ENCODE measurements at regions not wholly inside any gene's neighbourhood (a gene's known extent, or its start where the extent isn't known, plus 50 kb on each side); places are given as distances from the start of the nearest gene placed in this dataset.
"Not testable (repeated sequence)": the region's sequence is repeated elsewhere in the genome, so short reads cannot be mapped to it uniquely, and the experiment has no call there.

- Histone ChIP-seq H3K27ac (replicated peaks) (no peak overlapping the region), H3K27me3 (ENCODE audit: low read depth) (no peaks in the 10 kb centered on the region), H3K9me3 (replicated peaks) (peaks cover 58% of the 10 kb centered on the region), H3K36me3 (no peaks in the 10 kb centered on the region), H3K4me3 (no peak overlapping the region), H3K4me1 (no peaks in the 10 kb centered on the region)
- no peak for DNase-seq
- no peak for TF ChIP-seq CTCF (IDR thresholded peaks at IDR 0.05; ENCODE audit: borderline replicate concordance)
- intact Hi-C loops (cut with micrococcal nuclease) = no loop called here
Observed at GRCh38 chr5:97570242-97570641, 387.2 kb upstream of the RIOK2 start.

GRCh38 chr5:97575322-97575721 lies 392.3 kb upstream of the RIOK2 start:
- Histone ChIP-seq H3K27ac (replicated peaks) (no peak overlapping the region), H3K4me3 (no peak overlapping the region), H3K36me3 (no peaks in the 10 kb centered on the region), H3K27me3 (ENCODE audit: low read depth) (no peaks in the 10 kb centered on the region), H3K9me3 (replicated peaks) (peaks cover 23% of the 10 kb centered on the region), H3K4me1 (no peaks in the 10 kb centered on the region)
- TF ChIP-seq CTCF (IDR thresholded peaks at IDR 0.05; ENCODE audit: borderline replicate concordance) = no peak
- intact Hi-C loops (cut with micrococcal nuclease) = no loop called here
- DNase-seq = no peak

- H3K36me3 ChIP-seq = no peaks in the 10 kb centered on the region
- no peaks in the 10 kb centered on the region for H3K27me3 ChIP-seq (ENCODE audit: low read depth)
- no peaks in the 10 kb centered on the region for H3K4me1 ChIP-seq
- peaks cover 7% of the 10 kb centered on the region for H3K9me3 ChIP-seq (replicated peaks)
- no peak overlapping the region for H3K4me3 ChIP-seq
- H3K27ac ChIP-seq (replicated peaks) = no peak overlapping the region
- TF ChIP-seq CTCF (IDR thresholded peaks at IDR 0.05; ENCODE audit: borderline replicate concordance) = no peak
- no peak for DNase-seq
- intact Hi-C loops (cut with micrococcal nuclease) = no loop called here
Observed at GRCh38 chr5:97576956-97577355, 393.9 kb upstream of the RIOK2 start.

- H3K4me1 ChIP-seq; intact Hi-C loops (cut with micrococcal nuclease); H3K27ac ChIP-seq (replicated peaks); H3K4me3 ChIP-seq; H3K9me3 ChIP-seq (replicated peaks); H3K36me3 ChIP-seq; DNase-seq; H3K27me3 ChIP-seq (ENCODE audit: low read depth): not testable (repeated sequence)
Observed at GRCh38 chr5:97579977-97580376, 396.9 kb upstream of the RIOK2 start.

- H3K9me3 ChIP-seq (replicated peaks) = no peaks in the 10 kb centered on the region
- H3K36me3 ChIP-seq = no peaks in the 10 kb centered on the region
- no peaks in the 10 kb centered on the region for H3K4me1 ChIP-seq
- no peak for TF ChIP-seq CTCF (IDR thresholded peaks at IDR 0.05; ENCODE audit: borderline replicate concordance)
- no peak overlapping the region for H3K27ac ChIP-seq (replicated peaks)
- H3K27me3 ChIP-seq (ENCODE audit: low read depth) = no peaks in the 10 kb centered on the region
- DNase-seq = no peak
- intact Hi-C loops (cut with micrococcal nuclease) = no loop called here
- no peak overlapping the region for H3K4me3 ChIP-seq
Observed at GRCh38 chr5:97580746-97581145, 397.7 kb upstream of the RIOK2 start.

- H3K4me3 ChIP-seq = no peak overlapping the region
- no peaks in the 10 kb centered on the region for H3K27me3 ChIP-seq (ENCODE audit: low read depth)
- H3K27ac ChIP-seq (replicated peaks) = no peak overlapping the region
- intact Hi-C loops (cut with micrococcal nuclease) = no loop called here
- no peak for TF ChIP-seq CTCF (IDR thresholded peaks at IDR 0.05; ENCODE audit: borderline replicate concordance)
- no peaks in the 10 kb centered on the region for H3K36me3 ChIP-seq
- DNase-seq = no peak
- H3K9me3 ChIP-seq (replicated peaks) = peaks cover 23% of the 10 kb centered on the region
- no peaks in the 10 kb centered on the region for H3K4me1 ChIP-seq
Observed at GRCh38 chr5:97591781-97592180, 408.7 kb upstream of the RIOK2 start.
